WTC11 (cell line): ENCODE measurements at regions not wholly inside any gene's neighbourhood (a gene's known extent, or its start where the extent isn't known, plus 50 kb on each side); places are given as distances from the start of the nearest gene placed in this dataset.

Experiments used
- ATAC-seq: fragments of 200-7000 bp; cut with Tn5 transposase; 2 replicates; pipeline ENCODE4 v1.10.0; 2021; ENCODE audit warnings: mild to moderate bottlenecking, moderate library complexity
- CTCF ChIA-PET: fragments of 300-600 bp; sonication (Branson Sonifier 250); formaldehyde crosslinking; loops from one replicate; lab custom pipeline; 2021; ENCODE audit warnings: antibody characterized with exemption; lab: Charles Lee
- POLR2A ChIA-PET: fragments of 350-600 bp; sonication (Branson Sonifier 250); formaldehyde crosslinking; loops from one replicate; lab custom pipeline; 2021; ENCODE audit warnings: antibody characterized with exemption; lab: Charles Lee
- DNase-seq: peaks from one replicate; pipeline ENCODE4 v3.0.0; 2021; ENCODE audit warnings: low spot score
- H3K27ac Mint-ChIP-seq: 2 replicates; pipeline ENCODE4 v1.8.0; 2021; ENCODE audit warnings: mixed read lengths
- H3K27me3 Mint-ChIP-seq: 2 replicates; pipeline ENCODE4 v1.8.0; 2021; ENCODE audit warnings: low read depth, mild to moderate bottlenecking, moderate library complexity, mixed read lengths
- H3K36me3 Mint-ChIP-seq: 2 replicates; pipeline ENCODE4 v1.8.0; 2021; ENCODE audit warnings: mixed read lengths
- H3K4me1 Mint-ChIP-seq: 2 replicates; pipeline ENCODE4 v1.8.0; 2022; ENCODE audit warnings: mixed read lengths
- H3K4me3 Mint-ChIP-seq: 2 replicates; pipeline ENCODE4 v1.8.0; 2021; ENCODE audit warnings: mild to moderate bottlenecking, moderate library complexity, mixed read lengths
- H3K9me3 Mint-ChIP-seq: 2 replicates; pipeline ENCODE4 v1.8.0; 2021; ENCODE audit warnings: mixed read lengths
- ELF4 ChIP-seq: sonication (generic); formaldehyde crosslinking; IDR thresholded peaks from 2 replicates; pipeline ENCODE4 v1.8.1; 2022; ENCODE audit warnings: low read depth, mild to moderate bottlenecking, moderate library complexity, missing genetic modification reagents
- FOXP1 ChIP-seq: sonication (generic); formaldehyde crosslinking; IDR thresholded peaks from 2 replicates; pipeline ENCODE4 v1.8.0; 2022; ENCODE audit warnings: missing genetic modification reagents, mild to moderate bottlenecking, moderate library complexity, borderline replicate concordance
- GRHL2 ChIP-seq: fragments of 250-450 bp; sonication (Bioruptor Pico); IDR thresholded peaks from 2 replicates; pipeline ENCODE4 v1.8.0; 2022; ENCODE audit warnings: mild to moderate bottlenecking, moderate library complexity; ENCODE audit not compliant: insufficient replicate concordance, severe bottlenecking
- KAT7 ChIP-seq: sonication (generic); formaldehyde crosslinking; IDR thresholded peaks from 2 replicates; pipeline ENCODE4 v1.8.1; 2023; ENCODE audit warnings: missing genetic modification reagents, mild to moderate bottlenecking, borderline replicate concordance
- OVOL2 ChIP-seq: fragments of 250-450 bp; sonication (Bioruptor Pico); IDR thresholded peaks from 2 replicates; pipeline ENCODE4 v1.9.0; 2021; ENCODE audit warnings: mild to moderate bottlenecking, borderline replicate concordance
- PRRX2 ChIP-seq: fragments of 250-450 bp; sonication (Bioruptor Pico); IDR thresholded peaks from 2 replicates; pipeline ENCODE4 v1.8.0; 2021; ENCODE audit warnings: mild to moderate bottlenecking
- SMAD3 ChIP-seq: sonication (generic); formaldehyde crosslinking; IDR thresholded peaks from 2 replicates; pipeline ENCODE4 v1.8.0; 2022; ENCODE audit warnings: missing genetic modification reagents, mild to moderate bottlenecking, borderline replicate concordance
- SMAD4 ChIP-seq: sonication (generic); formaldehyde crosslinking; IDR thresholded peaks from 2 replicates; pipeline ENCODE4 v1.8.0; 2022; ENCODE audit warnings: mild to moderate bottlenecking, missing genetic modification reagents
- TEAD1 ChIP-seq: sonication (generic); formaldehyde crosslinking; IDR thresholded peaks from 2 replicates; pipeline ENCODE4 v1.8.0; 2022; ENCODE audit warnings: mild to moderate bottlenecking, missing genetic modification reagents
- ZNF416 ChIP-seq: fragments of 250-450 bp; sonication (Bioruptor Pico); IDR thresholded peaks from 2 replicates; pipeline ENCODE4 v1.9.0; 2021; ENCODE audit warnings: mild to moderate bottlenecking, inconsistent platforms
- TF ChIP-seq, protein P1 (sequence below): sonication (generic); formaldehyde crosslinking; IDR thresholded peaks from 2 replicates; pipeline ENCODE4 v1.8.0; 2022; ENCODE audit warnings: mild to moderate bottlenecking, missing genetic modification reagents
- TF ChIP-seq, protein P2 (sequence below): sonication (generic); formaldehyde crosslinking; IDR thresholded peaks from 2 replicates; pipeline ENCODE4 v1.8.1; 2023; ENCODE audit warnings: mild to moderate bottlenecking, moderate library complexity, missing genetic modification reagents
- TF ChIP-seq, protein P3 (sequence below): fragments of 250-450 bp; sonication (Bioruptor Pico); IDR thresholded peaks from 2 replicates; pipeline ENCODE4 v2.1.2; 2022; ENCODE audit warnings: mild to moderate bottlenecking, moderate library complexity
- TF ChIP-seq, protein P4 (sequence below): sonication (generic); formaldehyde crosslinking; IDR thresholded peaks from 2 replicates; pipeline ENCODE4 v1.8.1; 2022; ENCODE audit warnings: mild to moderate bottlenecking, missing genetic modification reagents, moderate library complexity, borderline replicate concordance
- TF ChIP-seq, protein P5 (sequence below): fragments of 250-450 bp; sonication (Bioruptor Pico); IDR thresholded peaks from 2 replicates; pipeline ENCODE4 v1.8.0; 2021; ENCODE audit warnings: mild to moderate bottlenecking
- TF ChIP-seq, protein P6 (sequence below): fragments of 250-450 bp; sonication (Bioruptor Pico); IDR thresholded peaks from 2 replicates; pipeline ENCODE4 v1.9.0; 2021; ENCODE audit warnings: mild to moderate bottlenecking, borderline replicate concordance
- TF ChIP-seq, protein P7 (sequence below): sonication (generic); formaldehyde crosslinking; conservative IDR thresholded peaks from 2 replicates; pipeline ENCODE4 v1.8.1; 2022; ENCODE audit warnings: mild to moderate bottlenecking, missing genetic modification reagents

DNA sequence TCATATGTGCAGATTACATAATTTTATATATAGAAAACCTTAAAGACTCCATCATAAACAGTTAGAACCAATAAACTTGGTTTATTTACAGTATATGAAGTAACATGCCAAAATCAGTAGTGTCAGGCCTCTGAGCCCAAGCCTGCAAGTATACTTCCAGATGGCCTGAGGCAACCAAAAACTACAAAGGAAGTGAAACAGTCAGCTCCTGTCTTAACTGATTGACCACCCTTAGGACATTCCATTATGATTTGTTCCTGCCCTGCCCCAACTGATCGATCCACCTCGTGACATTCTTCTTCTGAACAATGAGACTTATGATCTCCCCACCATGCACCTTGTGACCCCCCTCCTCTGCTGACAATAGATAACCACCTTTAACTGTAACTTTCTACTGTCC lies 630.3 kb downstream of the AMY1C start:
- H3K9me3 Mint-ChIP-seq = peaks cover 20% of the 10 kb centered on the region
- no peak for ATAC-seq
- TF ChIP-seq ELF4 (CRISPR knock-in tag) (no peak), GRHL2 (no peak), PRRX2 (CRISPR knock-in tag) (no peak), KAT7 (CRISPR knock-in tag) (no peak), OVOL2 (CRISPR knock-in tag) (no peak), TEAD1 (CRISPR knock-in tag) (no peak), FOXP1 (CRISPR knock-in tag) (no peak), SMAD4 (CRISPR knock-in tag) (no peak), SMAD3 (CRISPR knock-in tag) (no peak), ZNF416 (CRISPR knock-in tag) (no peak)
- TF ChIP-seq, protein P1, sequence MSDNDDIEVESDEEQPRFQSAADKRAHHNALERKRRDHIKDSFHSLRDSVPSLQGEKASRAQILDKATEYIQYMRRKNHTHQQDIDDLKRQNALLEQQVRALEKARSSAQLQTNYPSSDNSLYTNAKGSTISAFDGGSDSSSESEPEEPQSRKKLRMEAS (CRISPR knock-in tag) = no peak
- TF ChIP-seq, protein P2, sequence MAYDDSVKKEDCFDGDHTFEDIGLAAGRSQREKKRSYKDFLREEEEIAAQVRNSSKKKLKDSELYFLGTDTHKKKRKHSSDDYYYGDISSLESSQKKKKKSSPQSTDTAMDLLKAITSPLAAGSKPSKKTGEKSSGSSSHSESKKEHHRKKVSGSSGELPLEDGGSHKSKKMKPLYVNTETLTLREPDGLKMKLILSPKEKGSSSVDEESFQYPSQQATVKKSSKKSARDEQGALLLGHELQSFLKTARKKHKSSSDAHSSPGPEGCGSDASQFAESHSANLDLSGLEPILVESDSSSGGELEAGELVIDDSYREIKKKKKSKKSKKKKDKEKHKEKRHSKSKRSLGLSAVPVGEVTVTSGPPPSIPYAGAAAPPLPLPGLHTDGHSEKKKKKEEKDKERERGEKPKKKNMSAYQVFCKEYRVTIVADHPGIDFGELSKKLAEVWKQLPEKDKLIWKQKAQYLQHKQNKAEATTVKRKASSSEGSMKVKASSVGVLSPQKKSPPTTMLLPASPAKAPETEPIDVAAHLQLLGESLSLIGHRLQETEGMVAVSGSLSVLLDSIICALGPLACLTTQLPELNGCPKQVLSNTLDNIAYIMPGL = no peak
- TF ChIP-seq, protein P3, sequence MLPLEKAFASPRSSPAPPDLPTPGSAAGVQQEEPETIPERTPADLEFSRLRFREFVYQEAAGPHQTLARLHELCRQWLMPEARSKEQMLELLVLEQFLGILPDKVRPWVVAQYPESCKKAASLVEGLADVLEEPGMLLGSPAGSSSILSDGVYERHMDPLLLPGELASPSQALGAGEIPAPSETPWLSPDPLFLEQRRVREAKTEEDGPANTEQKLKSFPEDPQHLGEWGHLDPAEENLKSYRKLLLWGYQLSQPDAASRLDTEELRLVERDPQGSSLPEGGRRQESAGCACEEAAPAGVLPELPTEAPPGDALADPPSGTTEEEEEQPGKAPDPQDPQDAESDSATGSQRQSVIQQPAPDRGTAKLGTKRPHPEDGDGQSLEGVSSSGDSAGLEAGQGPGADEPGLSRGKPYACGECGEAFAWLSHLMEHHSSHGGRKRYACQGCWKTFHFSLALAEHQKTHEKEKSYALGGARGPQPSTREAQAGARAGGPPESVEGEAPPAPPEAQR (CRISPR knock-in tag) = no peak
- TF ChIP-seq, protein P4, sequence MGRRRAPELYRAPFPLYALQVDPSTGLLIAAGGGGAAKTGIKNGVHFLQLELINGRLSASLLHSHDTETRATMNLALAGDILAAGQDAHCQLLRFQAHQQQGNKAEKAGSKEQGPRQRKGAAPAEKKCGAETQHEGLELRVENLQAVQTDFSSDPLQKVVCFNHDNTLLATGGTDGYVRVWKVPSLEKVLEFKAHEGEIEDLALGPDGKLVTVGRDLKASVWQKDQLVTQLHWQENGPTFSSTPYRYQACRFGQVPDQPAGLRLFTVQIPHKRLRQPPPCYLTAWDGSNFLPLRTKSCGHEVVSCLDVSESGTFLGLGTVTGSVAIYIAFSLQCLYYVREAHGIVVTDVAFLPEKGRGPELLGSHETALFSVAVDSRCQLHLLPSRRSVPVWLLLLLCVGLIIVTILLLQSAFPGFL (CRISPR knock-in tag) = no peak
- TF ChIP-seq, protein P5, sequence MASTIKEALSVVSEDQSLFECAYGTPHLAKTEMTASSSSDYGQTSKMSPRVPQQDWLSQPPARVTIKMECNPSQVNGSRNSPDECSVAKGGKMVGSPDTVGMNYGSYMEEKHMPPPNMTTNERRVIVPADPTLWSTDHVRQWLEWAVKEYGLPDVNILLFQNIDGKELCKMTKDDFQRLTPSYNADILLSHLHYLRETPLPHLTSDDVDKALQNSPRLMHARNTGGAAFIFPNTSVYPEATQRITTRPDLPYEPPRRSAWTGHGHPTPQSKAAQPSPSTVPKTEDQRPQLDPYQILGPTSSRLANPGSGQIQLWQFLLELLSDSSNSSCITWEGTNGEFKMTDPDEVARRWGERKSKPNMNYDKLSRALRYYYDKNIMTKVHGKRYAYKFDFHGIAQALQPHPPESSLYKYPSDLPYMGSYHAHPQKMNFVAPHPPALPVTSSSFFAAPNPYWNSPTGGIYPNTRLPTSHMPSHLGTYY (CRISPR knock-in tag) = no peak
- TF ChIP-seq, protein P6, sequence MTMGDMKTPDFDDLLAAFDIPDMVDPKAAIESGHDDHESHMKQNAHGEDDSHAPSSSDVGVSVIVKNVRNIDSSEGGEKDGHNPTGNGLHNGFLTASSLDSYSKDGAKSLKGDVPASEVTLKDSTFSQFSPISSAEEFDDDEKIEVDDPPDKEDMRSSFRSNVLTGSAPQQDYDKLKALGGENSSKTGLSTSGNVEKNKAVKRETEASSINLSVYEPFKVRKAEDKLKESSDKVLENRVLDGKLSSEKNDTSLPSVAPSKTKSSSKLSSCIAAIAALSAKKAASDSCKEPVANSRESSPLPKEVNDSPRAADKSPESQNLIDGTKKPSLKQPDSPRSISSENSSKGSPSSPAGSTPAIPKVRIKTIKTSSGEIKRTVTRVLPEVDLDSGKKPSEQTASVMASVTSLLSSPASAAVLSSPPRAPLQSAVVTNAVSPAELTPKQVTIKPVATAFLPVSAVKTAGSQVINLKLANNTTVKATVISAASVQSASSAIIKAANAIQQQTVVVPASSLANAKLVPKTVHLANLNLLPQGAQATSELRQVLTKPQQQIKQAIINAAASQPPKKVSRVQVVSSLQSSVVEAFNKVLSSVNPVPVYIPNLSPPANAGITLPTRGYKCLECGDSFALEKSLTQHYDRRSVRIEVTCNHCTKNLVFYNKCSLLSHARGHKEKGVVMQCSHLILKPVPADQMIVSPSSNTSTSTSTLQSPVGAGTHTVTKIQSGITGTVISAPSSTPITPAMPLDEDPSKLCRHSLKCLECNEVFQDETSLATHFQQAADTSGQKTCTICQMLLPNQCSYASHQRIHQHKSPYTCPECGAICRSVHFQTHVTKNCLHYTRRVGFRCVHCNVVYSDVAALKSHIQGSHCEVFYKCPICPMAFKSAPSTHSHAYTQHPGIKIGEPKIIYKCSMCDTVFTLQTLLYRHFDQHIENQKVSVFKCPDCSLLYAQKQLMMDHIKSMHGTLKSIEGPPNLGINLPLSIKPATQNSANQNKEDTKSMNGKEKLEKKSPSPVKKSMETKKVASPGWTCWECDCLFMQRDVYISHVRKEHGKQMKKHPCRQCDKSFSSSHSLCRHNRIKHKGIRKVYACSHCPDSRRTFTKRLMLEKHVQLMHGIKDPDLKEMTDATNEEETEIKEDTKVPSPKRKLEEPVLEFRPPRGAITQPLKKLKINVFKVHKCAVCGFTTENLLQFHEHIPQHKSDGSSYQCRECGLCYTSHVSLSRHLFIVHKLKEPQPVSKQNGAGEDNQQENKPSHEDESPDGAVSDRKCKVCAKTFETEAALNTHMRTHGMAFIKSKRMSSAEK (CRISPR knock-in tag) = no peak
- TF ChIP-seq, protein P7, sequence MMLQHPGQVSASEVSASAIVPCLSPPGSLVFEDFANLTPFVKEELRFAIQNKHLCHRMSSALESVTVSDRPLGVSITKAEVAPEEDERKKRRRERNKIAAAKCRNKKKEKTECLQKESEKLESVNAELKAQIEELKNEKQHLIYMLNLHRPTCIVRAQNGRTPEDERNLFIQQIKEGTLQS (CRISPR knock-in tag) = no peak
- no peak for DNase-seq
- H3K27ac Mint-ChIP-seq = no peak overlapping the region
- no peaks in the 10 kb centered on the region for H3K36me3 Mint-ChIP-seq
- peaks cover 7% of the 10 kb centered on the region; the same call in 1 of the 2 replicates for H3K4me1 Mint-ChIP-seq
- no peaks in the 10 kb centered on the region for H3K27me3 Mint-ChIP-seq
- H3K4me3 Mint-ChIP-seq = no peak overlapping the region
- ChIA-PET CTCF (no interaction called here), POLR2A (no interaction called here)
